ENCODE measurements at regions not wholly inside any gene's neighbourhood (a gene's known extent, or its start where the extent isn't known, plus 50 kb on each side); places are given as distances from the start of the nearest gene placed in this dataset.

- TF ChIP-seq CTCF (IDR thresholded peaks at IDR 0.05) (no peak), POLR2AphosphoS5 (IDR thresholded peaks at IDR 0.05) (no peak), POLR2A (IDR thresholded peaks at IDR 0.05) (no peak), EP300 (IDR thresholded peaks at IDR 0.05) (no peak)
Observed at GRCh38 chr21:27722095-27722494, 755.2 kb upstream of the ADAMTS5 start.

All from suprapubic skin (tissue), 4 donors.